Liver (tissue), 3 donors: ENCODE measurements at regions not wholly inside any gene's neighbourhood (a gene's known extent, or its start where the extent isn't known, plus 50 kb on each side); places are given as distances from the start of the nearest gene placed in this dataset.

Source experiments
- EGR1 ChIP-seq, 2 donors: IDR thresholded peaks; 2 replicates each; pipeline ENCODE4 v1.6.1; 2016 to 2018; ENCODE audit warnings: antibody characterized with exemption in 2 of 2, low read depth in 2 of 2
- GABPA ChIP-seq, 2 donors: IDR thresholded peaks in 1 of 2; conservative IDR thresholded peaks in 1 of 2; 2 replicates each; pipeline ENCODE4 v1.6.1; 2016; ENCODE audit warnings: antibody characterized with exemption in 2 of 2, mild to moderate bottlenecking in 1 of 2, moderate library complexity in 1 of 2
- NR2F2 ChIP-seq: IDR thresholded peaks from 2 replicates; pipeline ENCODE4 v1.6.1; 2016; ENCODE audit warnings: antibody characterized with exemption
- RAD21 ChIP-seq, 2 donors: IDR thresholded peaks; 2 replicates each; pipeline ENCODE4 v1.6.1; 2016; ENCODE audit warnings: antibody characterized with exemption in 2 of 2, mild to moderate bottlenecking in 2 of 2
- RXRA ChIP-seq, 2 donors: IDR thresholded peaks; 2 replicates each; pipeline ENCODE4 v1.6.1; 2017 to 2018; ENCODE audit warnings: antibody characterized with exemption in 2 of 2, mild to moderate bottlenecking in 1 of 2
- TAF1 ChIP-seq: conservative IDR thresholded peaks from 2 replicates; pipeline ENCODE4 v1.6.1; 2016; ENCODE audit warnings: antibody characterized with exemption, mild to moderate bottlenecking
- YY1 ChIP-seq: IDR thresholded peaks from 2 replicates; pipeline ENCODE4 v1.6.1; 2016; ENCODE audit warnings: antibody characterized with exemption, mild to moderate bottlenecking
- TF ChIP-seq, protein P1 (sequence below): fragments of 150-350 bp; IDR thresholded peaks from 2 replicates; pipeline ENCODE4 v1.5.1; 2017; ENCODE audit warnings: improper control_type of control experiment, low read depth, low read length; ENCODE audit not compliant: missing input control
- TF ChIP-seq, protein P2 (sequence below): IDR thresholded peaks from 2 replicates; pipeline ENCODE4 v1.6.1; 2016; ENCODE audit warnings: antibody characterized with exemption, mild to moderate bottlenecking
- TF ChIP-seq, protein P3 (sequence below): IDR thresholded peaks from 2 replicates; pipeline ENCODE4 v1.6.1; 2016; ENCODE audit warnings: antibody characterized with exemption
- TF ChIP-seq, protein P4 (sequence below): IDR thresholded peaks from 2 replicates; pipeline ENCODE4 v1.6.1; 2016; ENCODE audit warnings: antibody characterized with exemption
- donor health status: healthy.
- donor health status: healthy.

DNA sequence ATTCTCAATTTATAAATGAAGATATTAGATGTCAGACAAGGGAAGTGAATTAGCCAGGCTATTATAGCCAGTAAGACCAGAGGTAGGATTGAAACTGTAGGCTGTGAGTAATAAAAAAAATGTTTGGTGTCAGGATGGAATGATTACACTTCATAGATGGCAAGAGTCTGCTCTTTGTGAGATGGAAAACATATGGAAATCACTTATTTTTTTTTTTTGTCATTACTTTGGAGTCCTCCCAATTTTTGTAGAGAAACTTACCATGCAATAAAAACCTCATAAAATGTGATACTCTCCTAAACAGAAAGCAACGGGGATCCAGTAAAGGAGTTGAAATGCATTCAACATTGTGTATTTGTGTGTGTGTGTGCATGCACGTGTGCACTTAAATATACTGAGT is 532.7 kb upstream of the CDH8 start:
- TF ChIP-seq, protein P1, sequence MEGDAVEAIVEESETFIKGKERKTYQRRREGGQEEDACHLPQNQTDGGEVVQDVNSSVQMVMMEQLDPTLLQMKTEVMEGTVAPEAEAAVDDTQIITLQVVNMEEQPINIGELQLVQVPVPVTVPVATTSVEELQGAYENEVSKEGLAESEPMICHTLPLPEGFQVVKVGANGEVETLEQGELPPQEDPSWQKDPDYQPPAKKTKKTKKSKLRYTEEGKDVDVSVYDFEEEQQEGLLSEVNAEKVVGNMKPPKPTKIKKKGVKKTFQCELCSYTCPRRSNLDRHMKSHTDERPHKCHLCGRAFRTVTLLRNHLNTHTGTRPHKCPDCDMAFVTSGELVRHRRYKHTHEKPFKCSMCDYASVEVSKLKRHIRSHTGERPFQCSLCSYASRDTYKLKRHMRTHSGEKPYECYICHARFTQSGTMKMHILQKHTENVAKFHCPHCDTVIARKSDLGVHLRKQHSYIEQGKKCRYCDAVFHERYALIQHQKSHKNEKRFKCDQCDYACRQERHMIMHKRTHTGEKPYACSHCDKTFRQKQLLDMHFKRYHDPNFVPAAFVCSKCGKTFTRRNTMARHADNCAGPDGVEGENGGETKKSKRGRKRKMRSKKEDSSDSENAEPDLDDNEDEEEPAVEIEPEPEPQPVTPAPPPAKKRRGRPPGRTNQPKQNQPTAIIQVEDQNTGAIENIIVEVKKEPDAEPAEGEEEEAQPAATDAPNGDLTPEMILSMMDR = no peak
- TF ChIP-seq EGR1 (IDR thresholded peaks at IDR 0.05; ENCODE audit: low read depth in 2 of 2) = no peak
- TF ChIP-seq, protein P2, sequence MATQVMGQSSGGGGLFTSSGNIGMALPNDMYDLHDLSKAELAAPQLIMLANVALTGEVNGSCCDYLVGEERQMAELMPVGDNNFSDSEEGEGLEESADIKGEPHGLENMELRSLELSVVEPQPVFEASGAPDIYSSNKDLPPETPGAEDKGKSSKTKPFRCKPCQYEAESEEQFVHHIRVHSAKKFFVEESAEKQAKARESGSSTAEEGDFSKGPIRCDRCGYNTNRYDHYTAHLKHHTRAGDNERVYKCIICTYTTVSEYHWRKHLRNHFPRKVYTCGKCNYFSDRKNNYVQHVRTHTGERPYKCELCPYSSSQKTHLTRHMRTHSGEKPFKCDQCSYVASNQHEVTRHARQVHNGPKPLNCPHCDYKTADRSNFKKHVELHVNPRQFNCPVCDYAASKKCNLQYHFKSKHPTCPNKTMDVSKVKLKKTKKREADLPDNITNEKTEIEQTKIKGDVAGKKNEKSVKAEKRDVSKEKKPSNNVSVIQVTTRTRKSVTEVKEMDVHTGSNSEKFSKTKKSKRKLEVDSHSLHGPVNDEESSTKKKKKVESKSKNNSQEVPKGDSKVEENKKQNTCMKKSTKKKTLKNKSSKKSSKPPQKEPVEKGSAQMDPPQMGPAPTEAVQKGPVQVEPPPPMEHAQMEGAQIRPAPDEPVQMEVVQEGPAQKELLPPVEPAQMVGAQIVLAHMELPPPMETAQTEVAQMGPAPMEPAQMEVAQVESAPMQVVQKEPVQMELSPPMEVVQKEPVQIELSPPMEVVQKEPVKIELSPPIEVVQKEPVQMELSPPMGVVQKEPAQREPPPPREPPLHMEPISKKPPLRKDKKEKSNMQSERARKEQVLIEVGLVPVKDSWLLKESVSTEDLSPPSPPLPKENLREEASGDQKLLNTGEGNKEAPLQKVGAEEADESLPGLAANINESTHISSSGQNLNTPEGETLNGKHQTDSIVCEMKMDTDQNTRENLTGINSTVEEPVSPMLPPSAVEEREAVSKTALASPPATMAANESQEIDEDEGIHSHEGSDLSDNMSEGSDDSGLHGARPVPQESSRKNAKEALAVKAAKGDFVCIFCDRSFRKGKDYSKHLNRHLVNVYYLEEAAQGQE = no peak
- TF ChIP-seq RAD21 (IDR thresholded peaks at IDR 0.05) = no peak
- TF ChIP-seq, protein P3, sequence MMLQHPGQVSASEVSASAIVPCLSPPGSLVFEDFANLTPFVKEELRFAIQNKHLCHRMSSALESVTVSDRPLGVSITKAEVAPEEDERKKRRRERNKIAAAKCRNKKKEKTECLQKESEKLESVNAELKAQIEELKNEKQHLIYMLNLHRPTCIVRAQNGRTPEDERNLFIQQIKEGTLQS = no peak
- TF ChIP-seq TAF1 = no peak
- TF ChIP-seq, protein P4, sequence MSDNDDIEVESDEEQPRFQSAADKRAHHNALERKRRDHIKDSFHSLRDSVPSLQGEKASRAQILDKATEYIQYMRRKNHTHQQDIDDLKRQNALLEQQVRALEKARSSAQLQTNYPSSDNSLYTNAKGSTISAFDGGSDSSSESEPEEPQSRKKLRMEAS = no peak
- no peak for TF ChIP-seq RXRA (IDR thresholded peaks at IDR 0.05)
- no peak for TF ChIP-seq GABPA (IDR thresholded peaks at IDR 0.05 in 1 of 2, conservative IDR thresholded peaks at IDR 0.05 in 1 of 2)
- no peak for TF ChIP-seq YY1
- TF ChIP-seq NR2F2 = no peak
